ENCODE measurements at regions not wholly inside any gene's neighbourhood (a gene's known extent, or its start where the extent isn't known, plus 50 kb on each side); places are given as distances from the start of the nearest gene placed in this dataset.

DNA sequence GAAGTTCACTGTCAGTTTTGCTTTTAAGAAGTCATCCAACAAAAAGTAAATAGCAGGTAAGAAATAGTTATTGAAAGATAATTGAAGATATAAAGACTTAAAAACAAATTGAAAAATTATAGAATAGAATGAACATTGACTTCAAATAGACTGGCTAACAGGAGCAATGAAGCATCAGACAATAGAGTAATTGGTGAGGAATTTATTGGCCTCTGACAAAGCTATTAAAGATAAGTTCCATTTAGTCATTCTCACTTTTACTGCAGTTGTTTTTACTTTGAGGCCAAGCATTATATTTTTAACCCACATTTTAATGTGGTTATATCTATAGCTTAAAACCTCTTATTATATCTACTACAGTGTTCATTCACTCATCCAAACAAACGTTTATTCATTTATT, 228.8 kb upstream of the ADGRL2 start:
- no peaks in the 10 kb centered on the region for H3K36me3 ChIP-seq (replicated peaks in 1 of 2)
- no peaks in the 10 kb centered on the region for H3K27me3 ChIP-seq
- TF ChIP-seq POLR2A (IDR thresholded peaks at IDR 0.05): no peak
- TF ChIP-seq, protein P1, sequence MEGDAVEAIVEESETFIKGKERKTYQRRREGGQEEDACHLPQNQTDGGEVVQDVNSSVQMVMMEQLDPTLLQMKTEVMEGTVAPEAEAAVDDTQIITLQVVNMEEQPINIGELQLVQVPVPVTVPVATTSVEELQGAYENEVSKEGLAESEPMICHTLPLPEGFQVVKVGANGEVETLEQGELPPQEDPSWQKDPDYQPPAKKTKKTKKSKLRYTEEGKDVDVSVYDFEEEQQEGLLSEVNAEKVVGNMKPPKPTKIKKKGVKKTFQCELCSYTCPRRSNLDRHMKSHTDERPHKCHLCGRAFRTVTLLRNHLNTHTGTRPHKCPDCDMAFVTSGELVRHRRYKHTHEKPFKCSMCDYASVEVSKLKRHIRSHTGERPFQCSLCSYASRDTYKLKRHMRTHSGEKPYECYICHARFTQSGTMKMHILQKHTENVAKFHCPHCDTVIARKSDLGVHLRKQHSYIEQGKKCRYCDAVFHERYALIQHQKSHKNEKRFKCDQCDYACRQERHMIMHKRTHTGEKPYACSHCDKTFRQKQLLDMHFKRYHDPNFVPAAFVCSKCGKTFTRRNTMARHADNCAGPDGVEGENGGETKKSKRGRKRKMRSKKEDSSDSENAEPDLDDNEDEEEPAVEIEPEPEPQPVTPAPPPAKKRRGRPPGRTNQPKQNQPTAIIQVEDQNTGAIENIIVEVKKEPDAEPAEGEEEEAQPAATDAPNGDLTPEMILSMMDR (IDR thresholded peaks at IDR 0.05): no peak
- no peaks in the 10 kb centered on the region for H3K4me1 ChIP-seq (replicated peaks in 1 of 2)
- WGBS, 4 donors: 62 to 77% (median 72%) methylated on average over 1 of the region's 1 CpG
- no peak overlapping the region for H3K4me3 ChIP-seq
- no peak for DNase-seq
- no peaks in the 10 kb centered on the region for H3K9me3 ChIP-seq (replicated peaks in 1 of 3)
- intact Hi-C loops (cut with DNase I): no loop called here
- H3K27ac ChIP-seq: no peak overlapping the region

DNA sequence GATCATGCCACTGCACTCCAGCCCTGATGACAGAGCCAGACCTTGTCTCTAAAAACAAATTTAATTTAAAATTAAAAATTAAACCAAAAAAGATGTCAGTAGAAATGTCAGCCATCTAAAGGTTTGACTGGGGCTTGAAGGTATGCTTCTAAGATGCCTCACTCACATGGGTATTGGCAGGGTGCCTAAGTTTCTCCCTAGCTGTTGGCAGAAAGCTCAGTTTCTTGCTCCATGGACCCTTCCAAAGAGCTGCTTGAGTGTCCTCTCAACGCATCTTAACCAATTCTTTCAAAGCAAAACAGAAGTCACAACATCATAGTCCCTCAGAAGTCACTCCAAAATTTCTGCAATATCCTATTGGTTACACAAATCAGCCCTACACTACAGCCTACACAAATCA, 231.0 kb upstream of the ADGRL2 start:
- Histone ChIP-seq H3K27me3 (no peaks in the 10 kb centered on the region), H3K36me3 (replicated peaks in 1 of 2) (no peaks in the 10 kb centered on the region), H3K4me3 (no peak overlapping the region), H3K9me3 (replicated peaks in 1 of 3) (no peaks in the 10 kb centered on the region), H3K27ac (no peak overlapping the region), H3K4me1 (replicated peaks in 1 of 2) (no peaks in the 10 kb centered on the region)
- no peak for DNase-seq
- 92 to 94% (median 93%) methylated on average over 1 of the region's 1 CpG for WGBS, 4 donors
- intact Hi-C loops (cut with DNase I): no loop called here
- TF ChIP-seq POLR2A (IDR thresholded peaks at IDR 0.05): no peak

DNA sequence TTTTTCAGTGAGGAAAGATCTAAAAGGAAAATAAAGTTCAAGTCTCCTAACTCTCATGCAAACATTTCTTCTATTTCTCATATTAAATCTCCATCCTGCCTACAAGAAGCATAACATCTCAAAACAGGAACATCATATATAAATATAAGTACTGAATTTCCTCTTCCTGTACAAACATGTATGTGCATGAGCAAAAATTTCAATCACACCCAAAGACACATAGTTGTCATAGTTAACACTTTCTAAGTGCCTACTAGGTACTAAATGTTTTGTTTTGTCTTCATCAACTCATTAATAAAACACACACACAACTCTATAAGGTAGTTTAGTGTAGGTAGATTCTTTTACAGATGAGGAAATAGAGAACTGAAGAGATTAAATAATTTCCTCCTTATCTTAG, 237.1 kb upstream of the ADGRL2 start:
- no peak for DNase-seq
- Histone ChIP-seq H3K27me3 (no peaks in the 10 kb centered on the region), H3K4me3 (no peak overlapping the region), H3K4me1 (replicated peaks in 1 of 2) (no peaks in the 10 kb centered on the region), H3K9me3 (replicated peaks in 1 of 3) (no peaks in the 10 kb centered on the region), H3K36me3 (replicated peaks in 1 of 2) (no peaks in the 10 kb centered on the region), H3K27ac (no peak overlapping the region)
- TF ChIP-seq POLR2A (IDR thresholded peaks at IDR 0.05): no peak
- TF ChIP-seq, protein P1 (IDR thresholded peaks at IDR 0.05): no peak
- intact Hi-C loops (cut with DNase I): no loop called here

DNA sequence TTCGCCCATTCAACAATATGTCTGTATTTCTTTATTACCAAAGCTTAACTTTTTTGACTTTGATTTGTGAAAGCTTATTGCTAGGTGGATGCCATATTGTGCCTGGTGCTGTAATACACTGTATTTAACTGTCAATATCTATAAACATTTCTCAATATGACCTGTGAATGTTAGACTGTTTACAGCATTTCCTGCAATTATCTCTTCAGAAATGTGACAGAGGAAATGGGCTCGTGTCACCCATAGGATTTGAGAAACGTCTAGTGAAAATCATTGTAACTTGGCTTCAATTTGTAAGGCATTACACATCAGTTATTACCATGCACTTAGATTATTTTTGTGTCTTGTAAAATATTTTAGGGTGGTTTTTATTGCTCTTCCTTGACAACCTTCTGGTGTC, 237.8 kb upstream of the ADGRL2 start:
- Histone ChIP-seq H3K27ac (no peak overlapping the region), H3K4me3 (no peak overlapping the region), H3K9me3 (replicated peaks in 1 of 3) (no peaks in the 10 kb centered on the region), H3K27me3 (no peaks in the 10 kb centered on the region), H3K4me1 (replicated peaks in 1 of 2) (no peaks in the 10 kb centered on the region), H3K36me3 (replicated peaks in 1 of 2) (no peaks in the 10 kb centered on the region)
- WGBS, 4 donors: 79 to 87% (median 81%) methylated on average over 3 of the region's 3 CpGs
- no peak for DNase-seq
- no peak for TF ChIP-seq POLR2A (IDR thresholded peaks at IDR 0.05)
- TF ChIP-seq, protein P1 (IDR thresholded peaks at IDR 0.05): no peak
- intact Hi-C loops (cut with DNase I): no loop called here

DNA sequence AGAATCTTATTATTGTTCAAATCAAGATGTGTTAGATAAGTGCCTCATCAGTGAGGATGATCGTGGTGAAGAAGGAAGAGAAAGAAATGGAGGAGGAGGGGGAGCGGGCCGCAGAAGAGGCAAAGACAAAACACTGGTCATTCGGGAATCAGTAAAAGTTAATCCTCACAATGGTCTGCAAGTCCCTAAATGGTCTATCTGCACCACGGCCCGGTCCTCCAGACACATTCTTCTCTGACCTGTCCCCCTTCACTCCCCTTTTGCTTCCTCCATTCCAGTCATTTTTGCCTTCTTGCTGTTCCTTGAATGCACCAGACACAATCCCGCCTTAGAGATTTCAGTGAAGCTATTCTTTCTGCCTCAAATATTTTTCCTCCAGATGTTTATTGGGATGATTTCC, 240.1 kb upstream of the ADGRL2 start:
- Histone ChIP-seq H3K4me3 (no peak overlapping the region), H3K36me3 (replicated peaks in 1 of 2) (no peaks in the 10 kb centered on the region), H3K9me3 (replicated peaks in 1 of 3) (no peaks in the 10 kb centered on the region), H3K27me3 (no peaks in the 10 kb centered on the region), H3K4me1 (replicated peaks in 1 of 2) (no peaks in the 10 kb centered on the region), H3K27ac (no peak overlapping the region)
- intact Hi-C loops (cut with DNase I): no loop called here
- WGBS, 4 donors: 91 to 96% (median 95%) methylated on average over 7 of the region's 7 CpGs
- DNase-seq: no peak
- TF ChIP-seq POLR2A (IDR thresholded peaks at IDR 0.05): no peak
- TF ChIP-seq, protein P1 (IDR thresholded peaks at IDR 0.05): no peak

Measured in adrenal gland (tissue), 9 donors.